ENCODE measurements at regions not wholly inside any gene's neighbourhood (a gene's known extent, or its start where the extent isn't known, plus 50 kb on each side); places are given as distances from the start of the nearest gene placed in this dataset.

- TF ChIP-seq CTCF (IDR thresholded peaks at IDR 0.05) = no peak
- TF ChIP-seq POLR2A (IDR thresholded peaks at IDR 0.05) = no peak
These were observed 351.8 kb upstream of the FZD8 start for GRCh38 chr10:35993591-35994515.
